Neuronal stem cell (in vitro differentiated cells): ENCODE measurements at regions not wholly inside any gene's neighbourhood (a gene's known extent, or its start where the extent isn't known, plus 50 kb on each side); places are given as distances from the start of the nearest gene placed in this dataset.

Experiments
- DNase-seq: peaks from one replicate; pipeline ENCODE4 v3.0.0-alpha.2; 2013; ENCODE audit warnings: low spot score
- H2AFZ ChIP-seq: one replicate; pipeline ENCODE4 v1.6.1; 2013; ENCODE audit warnings: mild to moderate bottlenecking, low read length, inconsistent platforms
- H2AK5ac ChIP-seq: 2 replicates; pipeline ENCODE4 v1.6.1; 2013; ENCODE audit warnings: low read depth, mild to moderate bottlenecking, inconsistent platforms, low read length, moderate library complexity, mixed read lengths
- H2BK120ac ChIP-seq: 2 replicates; pipeline ENCODE4 v1.6.1; 2013; ENCODE audit warnings: low read depth, mild to moderate bottlenecking, inconsistent platforms, low read length, moderate library complexity, mixed read lengths
- H2BK12ac ChIP-seq: one replicate; pipeline ENCODE4 v1.6.1; 2013; ENCODE audit warnings: low read length, inconsistent platforms
- H2BK15ac ChIP-seq: 2 replicates; pipeline ENCODE4 v1.6.1; 2013; ENCODE audit warnings: mild to moderate bottlenecking, low read length, inconsistent platforms, mixed read lengths
- H2BK5ac ChIP-seq: one replicate; pipeline ENCODE4 v1.6.1; 2013; ENCODE audit warnings: inconsistent platforms, mild to moderate bottlenecking, low read length, moderate library complexity
- H3K14ac ChIP-seq: one replicate; pipeline ENCODE4 v1.6.1; 2013; ENCODE audit warnings: low read length, inconsistent platforms
- H3K18ac ChIP-seq: 2 replicates; pipeline ENCODE4 v1.6.1; 2013; ENCODE audit warnings: low read length, inconsistent platforms
- H3K23ac ChIP-seq: 2 replicates; pipeline ENCODE4 v1.6.1; 2013; ENCODE audit warnings: low read depth, mild to moderate bottlenecking, mixed read lengths, low read length, inconsistent platforms; ENCODE audit not compliant: poor library complexity
- H3K27ac ChIP-seq: replicated peaks from 3 replicates; pipeline ENCODE4 v1.5.1; 2013; ENCODE audit warnings: low read length, inconsistent platforms
- H3K27me3 ChIP-seq, 3 experiments: 2 replicates each; pipeline ENCODE4 v1.6.1; 2013; ENCODE audit warnings: low read length in 3 of 3, mild to moderate bottlenecking in 2 of 3, inconsistent platforms in 1 of 3, low read depth in 1 of 3, mixed read lengths in 1 of 3, moderate library complexity in 1 of 3; ENCODE audit not compliant: control insufficient read depth in 3 of 3, insufficient read depth in 3 of 3
- H3K36me3 ChIP-seq, 2 donors: replicated peaks in 1 of 2; 2 replicates each; pipeline ENCODE4 v1.6.1; 2013; ENCODE audit warnings: low read length in 2 of 2; ENCODE audit not compliant: control insufficient read depth in 2 of 2, insufficient read depth in 2 of 2
- H3K4ac ChIP-seq: 2 replicates; pipeline ENCODE4 v1.6.1; 2013; ENCODE audit warnings: inconsistent platforms, mild to moderate bottlenecking, low read length, moderate library complexity
- H3K4me1 ChIP-seq, 2 donors: 1 replicate in 1 of 2; 2 replicates in 1 of 2; pipeline ENCODE4 v1.6.1; 2013; ENCODE audit warnings: low read length in 2 of 2, low read depth in 1 of 2; ENCODE audit not compliant: control insufficient read depth in 2 of 2, insufficient read depth in 1 of 2
- H3K4me2 ChIP-seq: one replicate; pipeline ENCODE4 v1.6.1; 2013; ENCODE audit warnings: mild to moderate bottlenecking, low read length, inconsistent platforms; ENCODE audit not compliant: insufficient read depth, poor library complexity, severe bottlenecking
- H3K4me3 ChIP-seq, 2 donors: 2 replicates each; pipeline ENCODE4 v1.5.1; 2013; ENCODE audit warnings: low read length in 2 of 2, mild to moderate bottlenecking in 2 of 2, inconsistent platforms in 1 of 2, moderate library complexity in 1 of 2
- H3K79me1 ChIP-seq: one replicate; pipeline ENCODE4 v1.6.1; 2013; ENCODE audit warnings: low read depth, mild to moderate bottlenecking, inconsistent platforms, low read length, moderate library complexity
- H3K9ac ChIP-seq: one replicate; pipeline ENCODE4 v1.6.1; 2013; ENCODE audit warnings: mild to moderate bottlenecking, low read depth, low read length, inconsistent platforms; ENCODE audit not compliant: poor library complexity
- H3K9me3 ChIP-seq, 2 donors: replicated peaks in 1 of 2; 2 replicates each; pipeline versions ENCODE3 to v1.6.1; 2013; ENCODE audit warnings: low read length in 2 of 2, mild to moderate bottlenecking in 2 of 2, inconsistent platforms in 1 of 2, low read depth in 1 of 2, mixed read lengths in 1 of 2, moderate library complexity in 1 of 2; ENCODE audit not compliant: control insufficient read depth in 2 of 2, insufficient read depth in 1 of 2
- H4K8ac ChIP-seq: one replicate; pipeline ENCODE4 v1.6.1; 2013; ENCODE audit warnings: low read depth, mild to moderate bottlenecking, inconsistent platforms, low read length, moderate library complexity
- H4K91ac ChIP-seq: one replicate; pipeline ENCODE4 v1.6.1; 2013; ENCODE audit warnings: low read length, low read depth, mild to moderate bottlenecking, inconsistent platforms; ENCODE audit not compliant: poor library complexity
- WGBS, 2 donors: extraction: QIAGEN DNeasy Blood & Tissue Kit; methylation state at CpG; one replicate each; pipeline ENCODE4 v1.1.7; 2013; ENCODE audit warnings: missing lambda C conversion rate in 2 of 2, mixed read lengths in 1 of 2; ENCODE audit not compliant: insufficient read length in 2 of 2, insufficient replicate concordance in 1 of 2; ENCODE audit errors: extremely low coverage in 2 of 2; 5-methylcytosine and 5-hydroxymethylcytosine counted together

- WGBS, 2 donors = no CpG with 5 or more reads among the region's 2 CpGs
Observed at GRCh38 chr2:66802877-66803276, 368.0 kb downstream of the MEIS1 start.

GRCh38 chr2:66803726-66804125 lies 368.8 kb downstream of the MEIS1 start:
- H2BK12ac ChIP-seq = no peak overlapping the region
- no peak overlapping the region for H3K18ac ChIP-seq
- no peaks in the 10 kb centered on the region for H3K27me3 ChIP-seq
- no peak overlapping the region for H2BK5ac ChIP-seq
- no peaks in the 10 kb centered on the region for H3K9me3 ChIP-seq
- H2BK15ac ChIP-seq = no peak overlapping the region
- H2BK120ac ChIP-seq = no peak overlapping the region
- no peaks in the 10 kb centered on the region for H3K79me1 ChIP-seq
- DNase-seq = no peak
- H4K8ac ChIP-seq = no peak overlapping the region
- no peak overlapping the region for H3K4me3 ChIP-seq
- no peak overlapping the region for H3K27ac ChIP-seq
- no peak overlapping the region for H2AFZ ChIP-seq
- WGBS, 2 donors = no CpG with 5 or more reads among the region's 2 CpGs
- H3K36me3 ChIP-seq = no peaks in the 10 kb centered on the region
- no peak overlapping the region for H3K23ac ChIP-seq
- no peak overlapping the region for H3K14ac ChIP-seq
- no peak overlapping the region for H2AK5ac ChIP-seq
- peaks cover 0 to 5% of the 10 kb centered on the region in 2 donors for H3K4me1 ChIP-seq
- no peak overlapping the region for H3K4me2 ChIP-seq
- H3K9ac ChIP-seq = no peak overlapping the region
- H3K4ac ChIP-seq = no peak overlapping the region
- H4K91ac ChIP-seq = no peak overlapping the region

More at GRCh38 chr2:66802877-66803276, 368.0 kb downstream of the MEIS1 start:
- Histone ChIP-seq H2BK5ac (no peak overlapping the region), H3K4me1 (peaks cover 0 to 5% of the 10 kb centered on the region in 2 donors), H3K27me3 (no peaks in the 10 kb centered on the region), H3K14ac (no peak overlapping the region), H3K27ac (no peak overlapping the region), H3K79me1 (no peaks in the 10 kb centered on the region), H2BK120ac (no peak overlapping the region), H3K23ac (no peak overlapping the region), H2AK5ac (no peak overlapping the region), H4K8ac (no peak overlapping the region), H3K4me3 (no peak overlapping the region), H3K9me3 (no peaks in the 10 kb centered on the region), H3K9ac (no peak overlapping the region), H3K36me3 (no peaks in the 10 kb centered on the region), H3K18ac (no peak overlapping the region), H2AFZ (no peak overlapping the region), H2BK12ac (no peak overlapping the region), H3K4ac (no peak overlapping the region), H4K91ac (no peak overlapping the region), H2BK15ac (no peak overlapping the region), H3K4me2 (no peak overlapping the region)
- DNase-seq = no peak

GRCh38 chr2:66805016-66805865 lies 370.3 kb downstream of the MEIS1 start:
- Histone ChIP-seq H3K4ac (no peak overlapping the region), H2AFZ (no peak overlapping the region), H2BK12ac (no peak overlapping the region), H3K27ac (no peak overlapping the region), H2BK5ac (no peak overlapping the region), H3K23ac (no peak overlapping the region), H3K9ac (no peak overlapping the region), H2AK5ac (no peak overlapping the region), H3K4me3 (no peak overlapping the region), H4K8ac (no peak overlapping the region), H2BK15ac (no peak overlapping the region), H3K4me2 (no peak overlapping the region), H3K27me3 (no peaks in the 10 kb centered on the region), H3K14ac (no peak overlapping the region), H3K18ac (no peak overlapping the region), H4K91ac (no peak overlapping the region), H3K79me1 (no peaks in the 10 kb centered on the region), H2BK120ac (no peak overlapping the region), H3K4me1 (peaks cover 0 to 5% of the 10 kb centered on the region in 2 donors), H3K36me3 (no peaks in the 10 kb centered on the region), H3K9me3 (no peaks in the 10 kb centered on the region)
- peak; percentile 26 for DNase-seq
- WGBS, 2 donors = no CpG with 5 or more reads among the region's 8 CpGs

GRCh38 chr2:66805968-66806367 lies 371.0 kb downstream of the MEIS1 start:
- WGBS, 2 donors = no CpG with 5 or more reads among the region's 3 CpGs
- no peaks in the 10 kb centered on the region for H3K36me3 ChIP-seq

More at GRCh38 chr2:66805968-66806367, 371.0 kb downstream of the MEIS1 start:
- H2AFZ ChIP-seq = no peak overlapping the region
- no peaks in the 10 kb centered on the region for H3K9me3 ChIP-seq
- H3K4ac ChIP-seq = no peak overlapping the region
- H3K4me1 ChIP-seq = peaks cover 0 to 5% of the 10 kb centered on the region in 2 donors
- H3K27me3 ChIP-seq = no peaks in the 10 kb centered on the region
- no peak overlapping the region for H3K4me2 ChIP-seq
- no peak overlapping the region for H3K18ac ChIP-seq
- no peak overlapping the region for H3K27ac ChIP-seq
- no peak for DNase-seq
- no peak overlapping the region for H3K23ac ChIP-seq
- H2BK120ac ChIP-seq = no peak overlapping the region
- no peak overlapping the region for H2AK5ac ChIP-seq
- no peak overlapping the region for H2BK5ac ChIP-seq
- H3K9ac ChIP-seq = no peak overlapping the region
- no peak overlapping the region for H3K4me3 ChIP-seq
- no peak overlapping the region for H2BK12ac ChIP-seq
- no peak overlapping the region for H2BK15ac ChIP-seq
- no peak overlapping the region for H4K91ac ChIP-seq
- H3K79me1 ChIP-seq = no peaks in the 10 kb centered on the region
- no peak overlapping the region for H4K8ac ChIP-seq
- no peak overlapping the region for H3K14ac ChIP-seq
